Coronary artery (tissue), 2 donors: ENCODE measurements at regions not wholly inside any gene's neighbourhood (a gene's known extent, or its start where the extent isn't known, plus 50 kb on each side); places are given as distances from the start of the nearest gene placed in this dataset.

Experiments used
- DNase-seq: peaks from one replicate; pipeline ENCODE4 v3.0.0-alpha.2; 2017; ENCODE audit warnings: low spot score
- H3K27ac ChIP-seq, 2 donors: fragments of 200-600 bp; sonication (generic); one replicate each; pipeline ENCODE4 v1.5.1; 2016 to 2019
- H3K4me3 ChIP-seq: fragments of 200-600 bp; sonication (generic); 2 replicates; pipeline ENCODE4 v1.5.1; 2016; ENCODE audit warnings: mild to moderate bottlenecking, moderate library complexity
- TF ChIP-seq, protein P1 (sequence below): fragments of 200-600 bp; sonication (generic); IDR thresholded peaks from one replicate; pipeline ENCODE4 v1.5.1; 2019; ENCODE audit warnings: antibody characterized with exemption

DNA sequence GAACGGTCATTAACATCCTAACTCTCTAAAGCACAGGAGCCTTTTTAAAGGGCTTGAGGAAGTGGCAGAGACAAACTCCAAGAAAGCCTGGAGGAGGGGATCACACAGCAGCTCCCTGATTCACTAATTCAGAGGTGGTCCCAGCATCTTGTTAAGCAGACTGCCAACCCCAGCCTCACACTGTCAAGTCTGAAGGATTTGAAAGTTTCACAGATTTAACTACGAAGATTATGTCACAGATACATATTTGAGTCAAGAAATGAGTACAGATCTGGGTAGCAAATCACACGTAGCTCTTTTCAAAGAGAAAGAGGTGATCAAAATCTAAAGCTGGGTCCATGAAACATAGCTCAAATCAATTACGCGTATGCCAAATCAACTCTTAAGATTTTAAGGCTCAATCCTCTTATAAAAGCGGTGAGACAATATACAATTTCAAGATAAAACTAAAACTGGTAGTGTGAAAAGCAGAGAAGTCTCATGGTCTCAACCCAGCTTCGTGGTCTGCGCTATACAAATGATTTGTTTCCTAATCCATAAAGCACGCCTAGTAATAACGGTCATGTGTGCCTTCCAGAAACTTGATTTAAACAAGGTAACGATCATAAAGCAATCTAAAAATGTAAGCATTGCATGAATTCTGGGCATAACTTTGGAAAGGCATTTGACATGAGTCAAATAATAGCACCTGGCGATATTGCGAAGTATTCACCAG, 229.9 kb upstream of the MKLN1 start:
- no peak overlapping the region for H3K4me3 ChIP-seq
- no peak for DNase-seq
- TF ChIP-seq, protein P1, sequence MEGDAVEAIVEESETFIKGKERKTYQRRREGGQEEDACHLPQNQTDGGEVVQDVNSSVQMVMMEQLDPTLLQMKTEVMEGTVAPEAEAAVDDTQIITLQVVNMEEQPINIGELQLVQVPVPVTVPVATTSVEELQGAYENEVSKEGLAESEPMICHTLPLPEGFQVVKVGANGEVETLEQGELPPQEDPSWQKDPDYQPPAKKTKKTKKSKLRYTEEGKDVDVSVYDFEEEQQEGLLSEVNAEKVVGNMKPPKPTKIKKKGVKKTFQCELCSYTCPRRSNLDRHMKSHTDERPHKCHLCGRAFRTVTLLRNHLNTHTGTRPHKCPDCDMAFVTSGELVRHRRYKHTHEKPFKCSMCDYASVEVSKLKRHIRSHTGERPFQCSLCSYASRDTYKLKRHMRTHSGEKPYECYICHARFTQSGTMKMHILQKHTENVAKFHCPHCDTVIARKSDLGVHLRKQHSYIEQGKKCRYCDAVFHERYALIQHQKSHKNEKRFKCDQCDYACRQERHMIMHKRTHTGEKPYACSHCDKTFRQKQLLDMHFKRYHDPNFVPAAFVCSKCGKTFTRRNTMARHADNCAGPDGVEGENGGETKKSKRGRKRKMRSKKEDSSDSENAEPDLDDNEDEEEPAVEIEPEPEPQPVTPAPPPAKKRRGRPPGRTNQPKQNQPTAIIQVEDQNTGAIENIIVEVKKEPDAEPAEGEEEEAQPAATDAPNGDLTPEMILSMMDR: no peak
- no peak overlapping the region for H3K27ac ChIP-seq

GRCh38 chr7:131098527-131098926, 229.1 kb upstream of the MKLN1 start:
- DNase-seq: no peak
- Histone ChIP-seq H3K27ac (no peak overlapping the region), H3K4me3 (no peak overlapping the region)
- TF ChIP-seq, protein P1: no peak

DNA sequence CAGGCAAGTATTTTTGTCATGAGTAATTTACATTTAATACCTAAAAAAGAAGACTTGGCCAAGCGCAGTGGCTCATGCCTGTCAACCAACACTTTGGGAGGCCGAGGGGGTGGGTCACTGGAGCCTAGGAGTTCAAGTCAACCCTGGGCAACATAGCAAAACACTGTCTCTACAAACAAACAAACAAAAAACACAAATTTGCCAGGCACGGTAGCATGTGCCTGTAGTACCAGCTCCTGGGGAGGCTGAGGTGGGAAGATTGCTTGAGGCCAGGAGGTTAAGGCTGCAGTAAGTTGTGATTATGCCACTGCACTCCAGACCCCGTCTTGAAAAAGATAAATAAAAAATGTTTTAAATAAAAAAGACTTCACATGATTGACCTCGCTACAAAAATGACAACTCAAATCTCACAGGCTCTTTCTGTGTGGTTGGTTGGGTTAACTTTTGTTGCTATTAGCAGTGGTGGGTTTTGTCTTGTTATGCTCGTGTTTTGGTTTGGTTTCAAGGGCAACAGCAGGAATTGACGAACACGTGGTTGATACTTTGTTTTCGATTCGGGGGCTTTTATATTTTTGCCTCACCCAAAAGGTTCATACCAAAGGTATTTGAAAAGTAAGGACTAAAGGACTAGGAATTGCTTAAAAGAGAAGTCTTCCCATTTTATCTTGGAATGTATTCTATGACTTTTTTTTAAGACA, 227.2 kb upstream of the MKLN1 start:
- Histone ChIP-seq H3K27ac (peak overlapping the region in 1 of 2 donors; percentile 16), H3K4me3 (no peak overlapping the region)

DNA sequence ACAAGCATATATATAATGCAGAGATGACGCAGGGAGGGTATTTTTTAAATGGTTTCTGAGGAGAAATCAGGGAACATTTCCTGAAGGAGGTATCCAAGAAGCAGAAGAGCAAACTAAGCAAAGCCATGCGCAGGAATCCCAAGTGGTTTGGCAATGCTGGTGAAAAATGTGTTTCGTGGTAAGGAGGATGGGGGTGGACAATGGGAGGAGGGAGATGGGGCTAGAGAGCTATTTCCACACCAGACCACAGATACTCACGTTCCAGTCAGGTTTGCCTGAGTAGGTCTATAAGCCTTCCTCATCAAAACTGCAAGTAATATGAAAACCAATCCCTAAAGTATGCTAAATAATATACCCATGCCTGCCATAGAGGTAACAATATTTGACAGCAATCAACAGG, 223.7 kb upstream of the MKLN1 start:
- DNase-seq: no peak
- Histone ChIP-seq H3K27ac (peak overlapping the region; percentile 86 to 99), H3K4me3 (peak overlapping the region; percentile 98)
- TF ChIP-seq, protein P1: no peak

More for the DNA sequence above, 227.2 kb upstream of the MKLN1 start:
- DNase-seq: no peak
- TF ChIP-seq, protein P1: no peak

- Histone ChIP-seq H3K4me3 (peak overlapping the region; percentile 98), H3K27ac (peak overlapping the region; percentile 86 to 99)
- DNase-seq: no peak
- TF ChIP-seq, protein P1: no peak
These were observed 222.9 kb upstream of the MKLN1 start for GRCh38 chr7:131104596-131105293.

DNA sequence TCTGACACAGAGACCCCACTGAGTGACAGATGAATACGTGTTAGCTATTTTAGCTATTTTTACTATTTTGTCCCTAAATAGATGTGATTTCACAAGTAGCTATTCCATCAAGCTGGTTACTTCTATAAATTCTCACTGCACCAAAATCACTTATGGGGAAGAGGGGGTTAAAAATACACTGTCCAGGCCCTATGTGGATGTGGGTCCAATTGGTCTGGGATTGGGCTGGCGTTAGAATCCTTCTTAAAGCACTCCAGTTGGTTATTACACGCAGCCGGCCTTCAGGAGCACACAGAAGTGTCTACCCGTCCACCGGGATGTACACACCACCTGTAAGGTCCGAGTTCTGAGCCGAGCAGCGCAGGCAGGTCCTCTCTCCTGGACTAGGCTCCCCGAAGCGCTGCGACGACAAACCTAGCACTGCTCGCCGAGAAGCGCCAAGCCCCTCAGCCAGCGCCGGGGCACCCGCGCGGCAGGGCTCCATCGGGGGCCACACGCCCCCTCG, 222.3 kb upstream of the MKLN1 start:
- no peak for DNase-seq
- H3K4me3 ChIP-seq: peak overlapping the region; percentile 98
- H3K27ac ChIP-seq: peak overlapping the region; percentile 86 to 99
- TF ChIP-seq, protein P1: no peak
